CD4-positive, alpha-beta memory T cell (primary cell): ENCODE measurements at regions not wholly inside any gene's neighbourhood (a gene's known extent, or its start where the extent isn't known, plus 50 kb on each side); places are given as distances from the start of the nearest gene placed in this dataset.
A peak's percentile ranks its signal among the peaks of the same experiment; 100 is the strongest.
"Not testable (repeated sequence)": the region's sequence is repeated elsewhere in the genome, so short reads cannot be mapped to it uniquely, and the experiment has no call there.

Experiments
- CTCF ChIA-PET: fragments of 350-600 bp; sonication (Branson Sonifier 250); formaldehyde crosslinking; loops from one replicate; lab custom pipeline; 2021; ENCODE audit warnings: inconsistent platforms; ENCODE audit not compliant: partially characterized antibody; lab: Charles Lee
- POLR2A ChIA-PET: fragments of 350-600 bp; sonication (Branson Sonifier 250); formaldehyde crosslinking; loops from one replicate; lab custom pipeline; 2021; ENCODE audit not compliant: partially characterized antibody; lab: Charles Lee
- DNase-seq, 5 donors: peaks; one replicate each; pipeline versions ENCODE4 v3.0.0 to v3.0.0-alpha.2; 2020 to 2022; ENCODE audit warnings: mixed read lengths in 1 of 5
- H3K27ac ChIP-seq: one replicate; pipeline ENCODE4 v1.7.0; 2013; ENCODE audit warnings: low read depth, low read length
- H3K27me3 ChIP-seq: 2 replicates; pipeline ENCODE4 v1.7.0; 2013; ENCODE audit warnings: mild to moderate bottlenecking, low read length, moderate library complexity; ENCODE audit not compliant: insufficient read depth
- H3K36me3 ChIP-seq: 2 replicates; pipeline ENCODE4 v1.7.0; 2013; ENCODE audit warnings: mild to moderate bottlenecking, low read length, moderate library complexity; ENCODE audit not compliant: insufficient read depth
- H3K4me1 ChIP-seq: 2 replicates; pipeline ENCODE4 v1.7.0; 2013; ENCODE audit warnings: mild to moderate bottlenecking, low read length, moderate library complexity; ENCODE audit not compliant: insufficient read depth
- H3K4me3 ChIP-seq, 2 donors: one replicate each; pipeline ENCODE4 v1.7.0; 2013; ENCODE audit warnings: low read length in 2 of 2, mild to moderate bottlenecking in 1 of 2
- H3K9me3 ChIP-seq, 2 donors: one replicate each; pipeline ENCODE4 v1.7.0; 2013; ENCODE audit warnings: low read length in 2 of 2, control low read depth in 1 of 2; ENCODE audit not compliant: control insufficient read depth in 1 of 2
- H3K27ac Mint-ChIP-seq, 7 donors: one replicate each; pipeline ENCODE4 v1.8.0; 2020 to 2021; ENCODE audit warnings: mixed read lengths in 7 of 7, mild to moderate bottlenecking in 6 of 7, inconsistent platforms in 3 of 7, moderate library complexity in 3 of 7
- H3K27me3 Mint-ChIP-seq, 2 donors: one replicate each; pipeline ENCODE4 v1.8.0; 2020 to 2021; ENCODE audit warnings: mixed read lengths in 2 of 2
- H3K36me3 Mint-ChIP-seq, 2 donors: one replicate each; pipeline ENCODE4 v1.8.0; 2020 to 2021; ENCODE audit warnings: mixed read lengths in 2 of 2, inconsistent platforms in 1 of 2, mild to moderate bottlenecking in 1 of 2
- H3K4me1 Mint-ChIP-seq, 4 donors: one replicate each; pipeline ENCODE4 v1.8.0; 2020 to 2021; ENCODE audit warnings: mixed read lengths in 4 of 4, mild to moderate bottlenecking in 1 of 4
- H3K4me3 Mint-ChIP-seq, 8 donors: one replicate each; pipeline ENCODE4 v1.8.0; 2020 to 2021; ENCODE audit warnings: mixed read lengths in 8 of 8, mild to moderate bottlenecking in 7 of 8, moderate library complexity in 6 of 8, inconsistent platforms in 3 of 8
- H3K9me3 Mint-ChIP-seq, 8 donors: one replicate each; pipeline ENCODE4 v1.8.0; 2020 to 2021; ENCODE audit warnings: mixed read lengths in 8 of 8, mild to moderate bottlenecking in 5 of 8, inconsistent platforms in 3 of 8, moderate library complexity in 1 of 8
- intact Hi-C: fragments of 100-400 bp; cut with micrococcal nuclease; formaldehyde crosslinking; loops from one replicate; pipeline ENCODE4 v1.15.1; 2023

DNA sequence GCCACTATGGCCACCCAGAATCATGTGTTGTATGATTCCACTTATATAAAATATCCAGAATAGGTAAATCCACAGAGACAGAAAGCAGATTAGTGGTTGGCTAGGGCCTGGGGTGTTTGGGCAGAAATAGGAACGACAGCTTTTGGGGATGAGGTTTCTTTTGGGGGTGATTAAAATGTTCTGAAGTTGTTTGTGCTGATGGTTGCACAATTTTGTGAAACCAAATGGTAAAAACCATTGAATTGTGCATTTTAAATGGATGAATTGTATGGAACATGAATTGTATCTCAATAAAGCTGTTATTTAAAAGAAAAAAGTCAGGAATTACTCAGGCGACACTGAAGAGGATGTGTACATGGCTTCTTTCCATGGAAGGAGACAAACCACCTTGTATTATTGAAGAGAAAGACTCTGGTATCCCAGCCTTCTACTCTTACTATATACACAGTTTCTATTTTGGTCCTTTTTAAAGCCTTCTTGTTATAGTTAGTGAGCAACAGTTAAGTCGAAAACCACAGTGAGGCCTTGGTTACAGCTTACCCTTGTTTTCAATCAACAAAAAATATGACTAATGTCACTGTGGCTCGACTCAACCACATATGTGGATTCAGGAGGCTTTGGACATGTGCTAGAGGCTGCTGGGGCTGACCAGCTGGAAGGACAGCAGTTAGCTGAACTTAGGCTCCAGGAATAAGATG is 57.1 kb upstream of the KMT2E start:
- no peaks in the 10 kb centered on the region for H3K36me3 ChIP-seq
- H3K36me3 Mint-ChIP-seq = peaks cover 0 to 8% of the 10 kb centered on the region in 2 donors
- DNase-seq = peak; percentile 25 to 61 (median 39)
- CTCF ChIA-PET = interaction anchor here (1.2 kb wide), 1 partner anchor 25 kb away, joined by 3 read pairs; no protein-coding TSS in a partner anchor
- intact Hi-C loops = no loop called here
- no peaks in the 10 kb centered on the region for H3K27me3 Mint-ChIP-seq
- no peaks in the 10 kb centered on the region for H3K9me3 ChIP-seq
- no peaks in the 10 kb centered on the region for H3K9me3 Mint-ChIP-seq
- no peak overlapping the region for H3K4me3 ChIP-seq
- POLR2A ChIA-PET = interaction anchor here (1.0 to 2.6 kb wide), 3 partner anchors 11 to 26 kb away, joined by 3 to 15 read pairs (median 4); no protein-coding TSS in a partner anchor
- H3K4me1 ChIP-seq = peaks cover 13% of the 10 kb centered on the region
- H3K4me3 Mint-ChIP-seq = peak overlapping the region in 3 of 8 donors; percentile 10 to 60 (median 10)
- no peaks in the 10 kb centered on the region for H3K27me3 ChIP-seq
- peak overlapping the region; percentile 63 to 97 (median 94) for H3K27ac Mint-ChIP-seq
- H3K27ac ChIP-seq = no peak overlapping the region
- H3K4me1 Mint-ChIP-seq = peaks cover 13 to 19% (median 15%) of the 10 kb centered on the region in 4 donors

- Histone ChIP-seq H3K4me1 (peaks cover 13% of the 10 kb centered on the region), H3K36me3 (no peaks in the 10 kb centered on the region), H3K9me3 (no peaks in the 10 kb centered on the region), H3K27me3 (no peaks in the 10 kb centered on the region), H3K27ac (no peak overlapping the region), H3K4me3 (no peak overlapping the region)
- ChIA-PET CTCF (interaction anchor here (1.2 kb wide), 1 partner anchor 472 kb away, joined by 3 read pairs; no protein-coding TSS in a partner anchor), POLR2A (no interaction called here)
- peaks cover 15 to 31% (median 16%) of the 10 kb centered on the region in 4 donors for H3K4me1 Mint-ChIP-seq
- peak overlapping the region in 2 of 7 donors; percentile 32 to 65 for H3K27ac Mint-ChIP-seq
- H3K27me3 Mint-ChIP-seq = no peaks in the 10 kb centered on the region
- no peak overlapping the region for H3K4me3 Mint-ChIP-seq
- intact Hi-C loops = no loop called here
- DNase-seq = no peak
- no peaks in the 10 kb centered on the region for H3K9me3 Mint-ChIP-seq
- peaks cover 0 to 9% of the 10 kb centered on the region in 2 donors for H3K36me3 Mint-ChIP-seq
Observed at GRCh38 chr7:104958371-104958865, 55.6 kb upstream of the KMT2E start.

DNA sequence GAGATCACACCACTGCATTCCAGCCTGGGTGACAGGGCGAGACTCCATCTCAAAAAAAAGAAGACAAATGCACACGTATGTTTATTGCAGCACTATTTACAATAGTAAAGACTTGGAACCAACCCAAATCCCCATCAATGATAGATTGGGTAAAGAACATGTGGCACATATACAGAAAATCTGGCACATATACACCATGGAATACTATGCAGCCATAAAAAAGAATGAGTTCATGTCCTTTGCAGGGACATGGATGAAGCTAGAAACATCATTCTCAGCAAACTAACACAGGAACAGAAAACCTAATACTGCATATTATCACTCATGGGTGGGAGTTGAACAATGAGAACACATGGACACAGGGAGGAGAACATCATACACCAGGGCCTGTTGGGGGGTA is 54.5 kb upstream of the KMT2E start:
- CTCF ChIA-PET, H3K9me3 ChIP-seq, DNase-seq, H3K36me3 ChIP-seq, intact Hi-C loops, H3K27me3 Mint-ChIP-seq, H3K27me3 ChIP-seq, POLR2A ChIA-PET, H3K4me3 ChIP-seq, H3K27ac ChIP-seq, H3K9me3 Mint-ChIP-seq, H3K4me3 Mint-ChIP-seq: not testable (repeated sequence)
- Mint-ChIP-seq H3K36me3 (peaks cover 0 to 15% of the 10 kb centered on the region in 2 donors), H3K4me1 (peaks cover 14 to 35% (median 15%) of the 10 kb centered on the region in 4 donors), H3K27ac (peak overlapping the region in 2 of 7 donors; percentile 32 to 42)
- peaks cover 13% of the 10 kb centered on the region for H3K4me1 ChIP-seq

DNA sequence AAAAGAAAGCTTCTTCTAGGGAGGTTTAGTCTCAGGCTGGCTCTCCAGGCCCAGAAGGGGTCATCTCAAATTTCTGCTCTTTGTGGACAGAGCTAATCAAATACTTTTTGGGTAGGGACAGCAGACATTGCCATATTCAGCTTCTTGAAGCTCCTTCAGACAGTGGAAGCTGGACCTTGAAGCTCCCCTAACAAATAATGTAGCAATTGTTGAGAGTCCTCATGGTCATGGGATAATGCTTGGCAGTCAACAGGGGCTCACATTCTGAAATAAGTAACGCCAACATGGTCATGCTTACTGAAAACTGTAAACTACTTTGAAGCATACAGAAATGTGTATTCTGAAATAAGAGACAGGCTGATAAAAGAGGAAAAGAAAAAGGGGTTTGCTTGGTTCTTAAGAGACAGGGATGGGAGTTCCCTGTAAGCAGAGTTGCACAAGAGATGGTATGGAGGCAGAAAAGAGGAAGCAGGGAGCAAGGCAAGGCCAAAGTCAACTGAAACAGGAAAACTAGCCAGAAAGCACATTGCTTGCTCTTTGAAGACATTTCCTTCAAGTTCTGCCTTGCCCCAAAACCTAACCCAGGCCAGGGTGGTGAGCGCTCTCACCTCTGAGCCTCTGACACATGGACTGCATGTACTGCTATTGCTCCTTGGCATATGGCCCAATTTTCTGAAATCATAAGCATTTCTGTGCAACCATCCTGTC is 53.1 kb upstream of the KMT2E start:
- H3K4me1 Mint-ChIP-seq = peaks cover 12 to 29% (median 15%) of the 10 kb centered on the region in 4 donors
- CTCF ChIA-PET = interaction anchor here (0.6 kb wide), 1 partner anchor 411 kb away, joined by 3 read pairs; no protein-coding TSS in a partner anchor
- no peak for DNase-seq

GRCh38 chr7:104961821-104962220 is 52.2 kb upstream of the KMT2E start:
- no peak overlapping the region for H3K27ac ChIP-seq
- ChIA-PET CTCF (no interaction called here), POLR2A (no interaction called here)
- peak overlapping the region in 1 of 7 donors; percentile 43 for H3K27ac Mint-ChIP-seq
- peaks cover 0 to 13% of the 10 kb centered on the region in 2 donors for H3K36me3 Mint-ChIP-seq
- H3K36me3 ChIP-seq = no peaks in the 10 kb centered on the region
- no peak for DNase-seq
- no peak overlapping the region for H3K4me3 ChIP-seq
- no peaks in the 10 kb centered on the region for H3K27me3 ChIP-seq
- peaks cover 8% of the 10 kb centered on the region for H3K4me1 ChIP-seq
- peaks cover 0 to 4% (median 0%) of the 10 kb centered on the region in 8 donors for H3K9me3 Mint-ChIP-seq
- H3K4me3 Mint-ChIP-seq = no peak overlapping the region
- intact Hi-C loops = no loop called here
- no peaks in the 10 kb centered on the region for H3K9me3 ChIP-seq
- H3K4me1 Mint-ChIP-seq = peaks cover 8 to 24% (median 10%) of the 10 kb centered on the region in 4 donors
- H3K27me3 Mint-ChIP-seq = no peaks in the 10 kb centered on the region

More for the DNA sequence above, 53.1 kb upstream of the KMT2E start:
- Histone ChIP-seq H3K4me1 (peaks cover 13% of the 10 kb centered on the region), H3K4me3 (no peak overlapping the region), H3K27ac (no peak overlapping the region), H3K36me3 (no peaks in the 10 kb centered on the region), H3K27me3 (no peaks in the 10 kb centered on the region), H3K9me3 (no peaks in the 10 kb centered on the region)
- intact Hi-C loops = no loop called here
- Mint-ChIP-seq H3K27me3 (no peaks in the 10 kb centered on the region), H3K9me3 (peaks cover 0 to 4% (median 0%) of the 10 kb centered on the region in 8 donors), H3K36me3 (peaks cover 0 to 13% of the 10 kb centered on the region in 2 donors), H3K4me3 (no peak overlapping the region), H3K27ac (peak overlapping the region in 4 of 7 donors; percentile 5 to 62 (median 52))
- POLR2A ChIA-PET = no interaction called here

- Histone ChIP-seq H3K27me3 (no peaks in the 10 kb centered on the region), H3K36me3 (no peaks in the 10 kb centered on the region), H3K27ac (no peak overlapping the region), H3K4me3 (no peak overlapping the region), H3K9me3 (no peaks in the 10 kb centered on the region), H3K4me1 (no peaks in the 10 kb centered on the region)
- intact Hi-C loops = no loop called here
- no peak for DNase-seq
- H3K4me1 Mint-ChIP-seq = peaks cover 0 to 16% (median 3%) of the 10 kb centered on the region in 4 donors
- no peaks in the 10 kb centered on the region for H3K27me3 Mint-ChIP-seq
- H3K9me3 Mint-ChIP-seq = peaks cover 0 to 4% (median 0%) of the 10 kb centered on the region in 8 donors
- CTCF ChIA-PET = no interaction called here
- POLR2A ChIA-PET = no interaction called here
- H3K4me3 Mint-ChIP-seq = no peak overlapping the region
- H3K36me3 Mint-ChIP-seq = peaks cover 0 to 11% of the 10 kb centered on the region in 2 donors
- H3K27ac Mint-ChIP-seq = peak overlapping the region in 3 of 7 donors; percentile 25 to 92 (median 74)
Observed at GRCh38 chr7:104962781-104963180, 51.2 kb upstream of the KMT2E start.
